Neutrophil (primary cell): ENCODE measurements at regions not wholly inside any gene's neighbourhood (a gene's known extent, or its start where the extent isn't known, plus 50 kb on each side); places are given as distances from the start of the nearest gene placed in this dataset.

Experiments
- H3K27ac ChIP-seq: fragments of 200-600 bp; sonication (generic); 2 replicates; pipeline ENCODE4 v1.5.1; 2016; ENCODE audit warnings: mild to moderate bottlenecking, moderate library complexity
- H3K27me3 ChIP-seq: fragments of 200-600 bp; sonication (generic); 2 replicates; pipeline ENCODE4 v1.6.0; 2016; ENCODE audit warnings: mild to moderate bottlenecking
- H3K36me3 ChIP-seq: fragments of 200-600 bp; sonication (generic); 2 replicates; pipeline ENCODE4 v1.5.1; 2017
- H3K4me1 ChIP-seq, 2 experiments: fragments of 200-600 bp in 1 of 2; sonication (generic) in 1 of 2; 1 replicate in 1 of 2; 2 replicates in 1 of 2; pipeline versions ENCODE4 v1.5.1 to v1.6.1; 2013 to 2016; ENCODE audit warnings: low read depth in 1 of 2, low read length in 1 of 2, mild to moderate bottlenecking in 1 of 2, moderate library complexity in 1 of 2; ENCODE audit not compliant: control insufficient read depth in 1 of 2, insufficient read depth in 1 of 2
- H3K4me3 ChIP-seq, 2 experiments: fragments of 200-600 bp in 1 of 2; sonication (generic) in 1 of 2; 1 replicate in 1 of 2; 2 replicates in 1 of 2; pipeline ENCODE4 v1.5.1; 2013 to 2016; ENCODE audit warnings: low read depth in 1 of 2, low read length in 1 of 2, mild to moderate bottlenecking in 1 of 2, moderate library complexity in 1 of 2
- H3K9me3 ChIP-seq: fragments of 200-600 bp; sonication (generic); 2 replicates; pipeline ENCODE4 v1.5.1; 2016
- TF ChIP-seq, protein P1 (sequence below): fragments of 200-600 bp; sonication (generic); IDR thresholded peaks from 2 replicates; pipeline ENCODE4 v1.5.1; 2016; ENCODE audit warnings: antibody characterized with exemption

DNA sequence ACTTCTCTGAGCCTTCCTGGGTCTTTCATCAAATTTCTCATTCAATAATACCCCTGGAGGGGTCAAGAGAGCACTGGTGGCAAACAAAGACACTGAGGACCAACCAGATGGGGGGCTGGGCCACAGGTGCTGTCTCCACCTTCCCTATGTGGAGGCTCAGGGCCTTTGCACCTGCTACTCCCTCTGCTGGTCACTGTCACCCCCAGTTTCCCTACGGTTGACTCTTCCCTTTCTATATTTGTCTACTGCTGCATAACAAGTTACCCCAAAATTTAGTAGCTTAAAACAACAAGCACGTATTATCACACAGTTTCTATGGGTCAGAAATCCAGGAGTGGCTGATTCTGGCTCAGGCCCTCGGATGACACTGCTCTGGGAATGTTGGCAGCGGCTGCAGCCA lies 138.8 kb upstream of the RUNX3 start:
- Histone ChIP-seq H3K27ac (no peak overlapping the region), H3K36me3 (no peaks in the 10 kb centered on the region), H3K27me3 (no peaks in the 10 kb centered on the region), H3K9me3 (no peaks in the 10 kb centered on the region), H3K4me1 (no peaks in the 10 kb centered on the region), H3K4me3 (no peak overlapping the region)
- TF ChIP-seq, protein P1, sequence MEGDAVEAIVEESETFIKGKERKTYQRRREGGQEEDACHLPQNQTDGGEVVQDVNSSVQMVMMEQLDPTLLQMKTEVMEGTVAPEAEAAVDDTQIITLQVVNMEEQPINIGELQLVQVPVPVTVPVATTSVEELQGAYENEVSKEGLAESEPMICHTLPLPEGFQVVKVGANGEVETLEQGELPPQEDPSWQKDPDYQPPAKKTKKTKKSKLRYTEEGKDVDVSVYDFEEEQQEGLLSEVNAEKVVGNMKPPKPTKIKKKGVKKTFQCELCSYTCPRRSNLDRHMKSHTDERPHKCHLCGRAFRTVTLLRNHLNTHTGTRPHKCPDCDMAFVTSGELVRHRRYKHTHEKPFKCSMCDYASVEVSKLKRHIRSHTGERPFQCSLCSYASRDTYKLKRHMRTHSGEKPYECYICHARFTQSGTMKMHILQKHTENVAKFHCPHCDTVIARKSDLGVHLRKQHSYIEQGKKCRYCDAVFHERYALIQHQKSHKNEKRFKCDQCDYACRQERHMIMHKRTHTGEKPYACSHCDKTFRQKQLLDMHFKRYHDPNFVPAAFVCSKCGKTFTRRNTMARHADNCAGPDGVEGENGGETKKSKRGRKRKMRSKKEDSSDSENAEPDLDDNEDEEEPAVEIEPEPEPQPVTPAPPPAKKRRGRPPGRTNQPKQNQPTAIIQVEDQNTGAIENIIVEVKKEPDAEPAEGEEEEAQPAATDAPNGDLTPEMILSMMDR, result no peak

DNA sequence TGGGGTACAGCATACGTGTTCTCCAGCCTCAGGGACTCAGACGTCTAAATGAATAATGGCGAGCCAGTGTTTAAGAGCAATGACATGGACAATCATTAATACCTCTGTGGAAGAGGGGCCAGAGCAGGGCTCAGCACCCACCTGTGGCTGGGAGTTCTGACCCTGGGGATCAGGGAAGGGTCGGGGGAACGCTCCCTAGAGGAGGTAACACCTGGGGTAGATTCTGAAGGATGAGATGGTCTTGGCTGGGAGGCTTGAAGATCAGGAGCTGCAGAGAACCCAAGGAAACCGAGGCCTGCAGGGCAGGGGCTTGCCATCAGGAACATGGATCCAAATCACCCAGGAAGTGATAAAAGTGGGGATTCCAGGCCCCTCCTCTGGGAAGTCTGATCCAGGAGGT lies 138.2 kb upstream of the RUNX3 start:
- no peaks in the 10 kb centered on the region for H3K4me1 ChIP-seq
- H3K36me3 ChIP-seq, result no peaks in the 10 kb centered on the region
- no peaks in the 10 kb centered on the region for H3K9me3 ChIP-seq
- no peak overlapping the region for H3K4me3 ChIP-seq
- no peaks in the 10 kb centered on the region for H3K27me3 ChIP-seq
- TF ChIP-seq, protein P1, result no peak
- no peak overlapping the region for H3K27ac ChIP-seq

DNA sequence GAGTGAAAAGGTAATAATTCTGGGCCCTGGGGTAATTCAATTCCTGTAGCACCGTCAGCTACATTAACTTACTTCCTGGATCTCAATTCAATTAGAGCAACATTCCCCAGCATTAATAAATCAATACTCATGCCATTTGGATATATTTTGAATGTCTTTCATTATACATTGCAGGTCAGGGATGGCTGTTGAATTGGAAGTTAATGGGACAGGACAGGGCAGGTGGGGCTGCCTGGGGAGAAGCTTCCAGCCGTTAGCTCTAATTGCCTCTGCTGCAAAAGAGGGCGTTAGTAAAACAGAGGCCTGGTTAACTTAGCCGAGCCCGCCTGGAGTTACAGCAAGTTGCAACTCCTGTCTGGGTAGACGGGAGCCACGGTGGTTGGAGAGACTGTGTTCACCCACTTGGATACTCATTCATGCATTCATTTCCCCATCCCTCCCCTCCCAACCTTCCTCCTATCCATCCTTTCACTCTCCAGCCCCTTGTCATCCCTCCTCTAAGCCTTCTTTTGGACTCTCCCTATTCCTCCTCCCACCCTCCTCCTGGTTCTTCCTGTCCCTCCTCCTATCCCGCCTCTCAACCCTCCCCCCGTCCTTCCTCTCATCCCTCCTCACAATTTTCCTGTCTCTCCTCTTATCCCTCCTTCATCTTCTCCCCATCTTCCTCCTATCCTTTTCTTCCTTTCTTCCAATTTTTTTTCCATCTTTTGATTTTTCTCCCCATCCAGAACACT lies 137.6 kb upstream of the RUNX3 start:
- no peaks in the 10 kb centered on the region for H3K4me1 ChIP-seq
- H3K9me3 ChIP-seq, result no peaks in the 10 kb centered on the region
- no peak overlapping the region for H3K27ac ChIP-seq
- H3K27me3 ChIP-seq, result no peaks in the 10 kb centered on the region
- TF ChIP-seq, protein P1, result no peak
- H3K4me3 ChIP-seq, result no peak overlapping the region
- no peaks in the 10 kb centered on the region for H3K36me3 ChIP-seq

DNA sequence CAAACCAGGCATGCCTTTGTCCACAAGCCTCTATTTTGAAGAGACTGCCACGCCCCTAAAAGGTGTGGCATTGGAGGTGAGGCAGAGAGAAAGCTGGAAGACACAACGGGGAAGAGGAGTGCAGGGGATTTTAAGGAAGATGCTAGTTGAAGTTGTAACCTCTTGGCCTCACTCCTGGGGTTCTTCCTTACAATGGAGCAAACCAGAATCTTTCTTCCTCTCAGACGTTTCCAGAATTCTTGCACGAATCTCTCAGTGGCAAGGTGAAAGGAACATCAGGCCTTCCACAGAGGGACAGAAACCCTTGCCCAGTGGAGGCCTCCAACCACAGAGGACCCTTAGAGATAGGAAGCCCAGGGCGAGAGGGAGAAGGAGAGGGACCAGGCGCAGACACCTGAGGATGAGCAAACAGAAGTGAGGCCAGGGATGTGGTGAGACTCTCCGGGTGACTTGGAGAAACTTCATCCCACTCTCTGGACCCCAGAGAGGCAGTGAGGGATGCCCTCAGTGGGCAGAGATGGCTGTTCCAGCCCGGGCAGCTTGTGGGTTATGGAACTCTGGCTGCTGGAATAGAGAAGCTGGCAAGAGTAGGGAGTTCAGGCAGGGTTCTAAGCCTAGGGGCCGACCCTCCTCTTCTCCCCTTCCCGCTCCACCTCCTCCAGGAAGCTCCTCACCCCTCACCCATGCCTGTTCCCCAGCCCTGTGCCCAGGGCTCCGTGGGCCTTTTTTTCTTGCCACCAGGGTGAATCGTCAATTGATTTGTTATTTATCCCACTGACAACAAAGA lies 136.8 kb upstream of the RUNX3 start:
- H3K4me3 ChIP-seq, result no peak overlapping the region
- no peak overlapping the region for H3K27ac ChIP-seq
- H3K9me3 ChIP-seq, result no peaks in the 10 kb centered on the region
- no peaks in the 10 kb centered on the region for H3K4me1 ChIP-seq
- no peaks in the 10 kb centered on the region for H3K27me3 ChIP-seq
- no peaks in the 10 kb centered on the region for H3K36me3 ChIP-seq
- TF ChIP-seq, protein P1, result no peak

DNA sequence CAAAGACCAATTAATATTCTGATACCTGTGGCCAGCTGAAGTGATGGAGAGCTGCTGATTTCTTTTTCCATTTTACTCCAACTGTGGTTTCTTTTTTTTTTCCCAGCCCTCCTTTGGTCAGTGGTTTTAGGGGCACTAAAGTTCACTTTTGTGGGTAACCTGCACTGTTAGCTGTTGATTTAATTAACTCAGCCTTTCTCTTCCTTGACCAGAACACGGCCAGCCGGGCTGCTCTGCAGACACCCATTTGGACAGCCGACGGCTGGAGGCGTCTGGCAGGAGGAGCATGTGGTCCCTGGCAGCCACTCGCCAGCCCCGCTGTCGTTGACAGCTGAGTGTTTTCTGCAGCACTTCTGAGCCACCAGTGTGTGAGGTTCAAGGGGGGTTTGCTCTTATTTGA lies 136.2 kb upstream of the RUNX3 start:
- TF ChIP-seq, protein P1, result no peak
- no peaks in the 10 kb centered on the region for H3K9me3 ChIP-seq
- H3K27me3 ChIP-seq, result no peaks in the 10 kb centered on the region
- H3K4me1 ChIP-seq, result no peaks in the 10 kb centered on the region
- H3K27ac ChIP-seq, result no peak overlapping the region
- H3K36me3 ChIP-seq, result no peaks in the 10 kb centered on the region
- no peak overlapping the region for H3K4me3 ChIP-seq
